Trophoblast cell (in vitro differentiated cells and primary cell): ENCODE measurements at regions not wholly inside any gene's neighbourhood (a gene's known extent, or its start where the extent isn't known, plus 50 kb on each side); places are given as distances from the start of the nearest gene placed in this dataset.

Experiments
- DNase-seq, 2 donors: peaks; one replicate each; pipeline ENCODE4 v3.0.0-alpha.2; 2016
- H2AFZ ChIP-seq: 2 replicates; pipeline ENCODE4 v1.6.1; 2013; ENCODE audit warnings: low read length, moderate library complexity, mild to moderate bottlenecking; ENCODE audit not compliant: insufficient read depth, poor library complexity
- H2AK5ac ChIP-seq: 2 replicates; pipeline ENCODE4 v1.6.1; 2013; ENCODE audit warnings: mild to moderate bottlenecking, low read length
- H2BK120ac ChIP-seq: 2 replicates; pipeline ENCODE4 v1.6.1; 2013; ENCODE audit warnings: low read length, mild to moderate bottlenecking, moderate library complexity; ENCODE audit not compliant: insufficient read depth, poor library complexity
- H2BK12ac ChIP-seq: 2 replicates; pipeline ENCODE4 v1.6.1; 2013; ENCODE audit warnings: mild to moderate bottlenecking, low read length, moderate library complexity
- H2BK5ac ChIP-seq: 2 replicates; pipeline ENCODE4 v1.6.1; 2013; ENCODE audit warnings: low read length, low read depth, moderate library complexity, mild to moderate bottlenecking; ENCODE audit not compliant: poor library complexity
- H3K14ac ChIP-seq: 2 replicates; pipeline ENCODE4 v1.6.1; 2013; ENCODE audit warnings: mild to moderate bottlenecking, low read length
- H3K18ac ChIP-seq: 2 replicates; pipeline ENCODE4 v1.6.1; 2013; ENCODE audit warnings: mild to moderate bottlenecking, low read length
- H3K23ac ChIP-seq: 2 replicates; pipeline ENCODE4 v1.6.1; 2013; ENCODE audit warnings: low read length
- H3K27ac ChIP-seq: 2 replicates; pipeline ENCODE4 v1.5.1; 2013; ENCODE audit warnings: low read depth, mild to moderate bottlenecking, inconsistent platforms, low read length, moderate library complexity
- H3K27me3 ChIP-seq: 2 replicates; pipeline ENCODE4 v1.6.1; 2013; ENCODE audit warnings: inconsistent platforms, mild to moderate bottlenecking, low read length, moderate library complexity; ENCODE audit not compliant: insufficient read depth
- H3K36me3 ChIP-seq, 2 experiments: 1 replicate in 1 of 2; 2 replicates in 1 of 2; pipeline ENCODE4 v1.6.1; 2013; ENCODE audit warnings: low read length in 2 of 2, mild to moderate bottlenecking in 2 of 2, moderate library complexity in 1 of 2; ENCODE audit not compliant: insufficient read depth in 2 of 2, control insufficient read depth in 1 of 2
- H3K4ac ChIP-seq: 2 replicates; pipeline ENCODE4 v1.6.1; 2013; ENCODE audit warnings: low read depth, mild to moderate bottlenecking, low read length, moderate library complexity
- H3K4me1 ChIP-seq, 2 experiments: 1 replicate in 1 of 2; 2 replicates in 1 of 2; pipeline ENCODE4 v1.6.1; 2013; ENCODE audit warnings: low read length in 2 of 2, mild to moderate bottlenecking in 2 of 2, moderate library complexity in 1 of 2; ENCODE audit not compliant: insufficient read depth in 2 of 2, control insufficient read depth in 1 of 2
- H3K4me2 ChIP-seq: 2 replicates; pipeline ENCODE4 v1.6.1; 2013; ENCODE audit warnings: inconsistent platforms, mild to moderate bottlenecking, low read length, moderate library complexity
- H3K4me3 ChIP-seq: 2 replicates; pipeline ENCODE4 v1.5.1; 2013; ENCODE audit warnings: mild to moderate bottlenecking, low read depth, low read length, inconsistent platforms
- H3K79me1 ChIP-seq: one replicate; pipeline ENCODE4 v1.6.1; 2013; ENCODE audit warnings: low read length
- H3K79me2 ChIP-seq: 2 replicates; pipeline ENCODE4 v1.6.1; 2013; ENCODE audit warnings: low read length, mild to moderate bottlenecking; ENCODE audit not compliant: control insufficient read depth, insufficient read depth, poor library complexity
- H3K9ac ChIP-seq: 2 replicates; pipeline ENCODE4 v1.6.1; 2013; ENCODE audit warnings: mild to moderate bottlenecking, low read length
- H3K9me3 ChIP-seq: 2 replicates; pipeline ENCODE4 v1.6.1; 2013; ENCODE audit warnings: low read depth, mild to moderate bottlenecking, control low read depth, inconsistent platforms, low read length; ENCODE audit not compliant: insufficient read depth
- H4K12ac ChIP-seq: 2 replicates; pipeline ENCODE4 v1.6.1; 2013; ENCODE audit warnings: low read depth, mild to moderate bottlenecking, low read length, moderate library complexity
- H4K8ac ChIP-seq: 2 replicates; pipeline ENCODE4 v1.6.1; 2013; ENCODE audit warnings: low read depth, mild to moderate bottlenecking, low read length, moderate library complexity
- H4K91ac ChIP-seq: one replicate; pipeline ENCODE4 v1.6.1; 2013; ENCODE audit warnings: low read depth, mild to moderate bottlenecking, low read length, moderate library complexity
- WGBS: extraction: QIAGEN DNeasy Blood & Tissue Kit; methylation state at CpG from one replicate; pipeline ENCODE4 v1.1.7; 2013; ENCODE audit warnings: missing lambda C conversion rate; ENCODE audit not compliant: insufficient read length, insufficient coverage; ENCODE audit errors: extremely low coverage; 5-methylcytosine and 5-hydroxymethylcytosine counted together

DNA sequence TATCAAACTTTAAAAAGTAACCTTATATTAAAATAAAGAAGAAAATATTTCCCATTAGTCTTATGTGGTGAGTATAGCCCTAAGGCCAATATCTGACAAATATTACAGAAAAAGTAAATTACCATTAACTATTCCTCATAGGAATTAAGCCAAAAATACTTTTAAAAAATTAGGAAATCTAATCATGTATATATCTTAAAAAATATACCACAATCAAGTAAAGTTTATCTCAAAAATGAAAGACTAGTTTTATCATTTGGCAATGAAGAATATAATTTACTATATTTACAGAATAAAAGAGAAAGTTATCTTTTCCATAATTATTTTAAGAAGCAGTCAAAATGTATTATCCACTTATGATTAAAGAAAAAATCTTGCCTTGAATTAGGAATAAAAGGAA is 458.8 kb upstream of the ZNF462 start:
- Histone ChIP-seq H3K4me2 (no peak overlapping the region), H3K36me3 (no peaks in the 10 kb centered on the region), H3K79me2 (no peaks in the 10 kb centered on the region), H3K14ac (no peak overlapping the region), H3K27ac (no peak overlapping the region), H3K27me3 (no peaks in the 10 kb centered on the region), H3K18ac (no peak overlapping the region), H2BK5ac (no peak overlapping the region), H2BK12ac (no peak overlapping the region), H3K4me1 (no peaks in the 10 kb centered on the region), H3K4me3 (no peak overlapping the region), H4K12ac (no peak overlapping the region), H4K8ac (no peak overlapping the region), H3K23ac (no peak overlapping the region), H4K91ac (no peak overlapping the region), H3K79me1 (peaks cover 13% of the 10 kb centered on the region), H2AK5ac (no peak overlapping the region), H2BK120ac (no peak overlapping the region), H2AFZ (no peak overlapping the region), H3K9me3 (no peaks in the 10 kb centered on the region), H3K4ac (no peak overlapping the region), H3K9ac (no peak overlapping the region)
- no peak for DNase-seq

DNA sequence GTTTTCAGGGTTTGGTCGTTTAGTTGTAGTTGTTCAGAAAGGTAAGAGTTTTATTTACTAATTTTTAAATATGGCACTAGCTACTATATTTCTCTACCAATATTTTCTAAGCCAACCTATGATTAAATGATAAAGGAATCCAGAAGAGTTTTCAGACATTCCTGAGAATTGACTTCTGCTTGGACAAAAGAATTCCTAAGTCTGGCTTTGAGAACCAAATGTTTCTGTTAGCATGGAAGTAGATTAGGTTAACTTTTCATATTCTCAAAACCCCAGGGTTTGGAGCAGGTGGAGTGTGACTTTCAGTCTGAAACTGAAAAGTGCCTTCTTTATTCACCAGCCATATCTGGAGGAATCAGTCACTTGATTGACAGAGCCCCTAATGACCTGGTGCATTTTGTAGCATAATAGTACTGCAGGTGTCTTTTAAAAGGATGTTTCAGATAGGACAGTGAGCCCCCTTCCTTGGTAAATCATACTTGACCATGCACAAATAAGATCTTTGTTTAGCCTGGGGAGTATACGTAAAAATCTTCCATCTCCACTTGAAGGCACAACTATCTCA is 457.0 kb upstream of the ZNF462 start:
- Histone ChIP-seq H2AK5ac (no peak overlapping the region), H2BK5ac (no peak overlapping the region), H4K12ac (no peak overlapping the region), H3K79me1 (peaks cover 13% of the 10 kb centered on the region), H3K4ac (no peak overlapping the region), H3K4me3 (no peak overlapping the region), H2BK120ac (no peak overlapping the region), H3K36me3 (no peaks in the 10 kb centered on the region), H2BK12ac (no peak overlapping the region), H3K4me1 (no peaks in the 10 kb centered on the region), H3K18ac (no peak overlapping the region), H3K14ac (no peak overlapping the region), H4K8ac (no peak overlapping the region), H3K23ac (no peak overlapping the region), H4K91ac (peak overlapping the region; percentile 24), H3K27ac (peak overlapping the region; percentile 51), H3K79me2 (no peaks in the 10 kb centered on the region), H3K9me3 (no peaks in the 10 kb centered on the region), H3K9ac (no peak overlapping the region), H3K27me3 (no peaks in the 10 kb centered on the region), H2AFZ (no peak overlapping the region), H3K4me2 (no peak overlapping the region)
- no CpG with 5 or more reads among the region's 2 CpGs for WGBS
- peak; percentile 2 to 59 for DNase-seq

DNA sequence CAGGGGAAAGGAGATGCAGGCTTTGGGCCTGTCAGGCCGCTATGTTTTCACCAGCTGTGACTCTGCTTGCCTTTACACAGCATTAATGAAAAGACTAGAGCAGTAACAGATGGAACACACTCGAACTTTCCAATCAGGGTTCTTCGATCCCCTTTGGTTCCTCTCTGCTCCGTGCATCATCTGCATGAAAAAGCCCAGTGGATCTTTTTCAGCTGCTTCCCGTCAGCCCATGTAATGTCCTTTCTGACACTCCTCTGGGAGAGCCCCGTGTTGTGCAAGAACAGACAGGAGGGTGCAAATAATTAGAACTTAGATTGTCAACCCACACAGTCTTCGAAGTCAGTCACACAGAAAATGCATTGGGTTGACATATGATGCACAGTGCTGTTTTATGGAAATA is 448.9 kb upstream of the ZNF462 start:
- Histone ChIP-seq H3K23ac (no peak overlapping the region), H3K18ac (no peak overlapping the region), H3K27ac (no peak overlapping the region), H2AFZ (no peak overlapping the region), H3K79me1 (peaks cover 8% of the 10 kb centered on the region), H3K4ac (no peak overlapping the region), H3K9me3 (no peaks in the 10 kb centered on the region), H4K8ac (no peak overlapping the region), H2BK120ac (no peak overlapping the region), H3K27me3 (no peaks in the 10 kb centered on the region), H2AK5ac (no peak overlapping the region), H3K9ac (no peak overlapping the region), H4K91ac (no peak overlapping the region), H2BK5ac (no peak overlapping the region), H4K12ac (no peak overlapping the region), H2BK12ac (peak overlapping the region; percentile 1), H3K79me2 (peaks cover 2% of the 10 kb centered on the region), H3K14ac (no peak overlapping the region), H3K36me3 (no peaks in the 10 kb centered on the region), H3K4me1 (no peaks in the 10 kb centered on the region), H3K4me2 (no peak overlapping the region), H3K4me3 (no peak overlapping the region)
- no peak for DNase-seq
- whole genome bisulfite sequencing = no CpG with 5 or more reads among the region's 7 CpGs

DNA sequence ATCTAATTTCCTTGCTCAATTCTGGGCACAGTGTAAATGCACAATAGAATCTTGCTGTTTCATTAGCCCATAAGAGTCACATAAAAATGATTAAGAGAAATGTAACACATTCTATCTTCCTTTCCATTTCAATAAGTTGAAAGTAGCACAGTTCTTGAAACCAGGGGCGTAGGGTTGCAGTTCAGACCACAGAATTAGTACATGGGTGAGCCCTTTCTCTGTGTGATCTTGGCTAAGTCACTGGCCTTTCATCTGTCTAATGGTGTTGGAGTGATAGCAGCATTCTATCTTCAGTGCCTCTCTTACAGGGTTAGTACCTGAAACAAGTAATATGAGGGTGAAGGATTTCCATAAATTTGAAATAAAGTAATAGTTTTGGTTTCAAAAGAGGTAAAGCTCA is 445.3 kb upstream of the ZNF462 start:
- no peak overlapping the region for H3K9ac ChIP-seq
- peak overlapping the region; percentile 67 for H2BK12ac ChIP-seq
- no peak overlapping the region for H3K23ac ChIP-seq
- H4K91ac ChIP-seq = peak overlapping the region; percentile 32
- peaks cover 6 to 11% of the 10 kb centered on the region in 2 experiments for H3K4me1 ChIP-seq
- H3K18ac ChIP-seq = no peak overlapping the region
- H3K27ac ChIP-seq = no peak overlapping the region
- H3K9me3 ChIP-seq = no peaks in the 10 kb centered on the region
- H3K27me3 ChIP-seq = no peaks in the 10 kb centered on the region
- no peak overlapping the region for H3K4me2 ChIP-seq
- H2BK120ac ChIP-seq = peak overlapping the region; percentile 21
- no peak overlapping the region for H3K4ac ChIP-seq
- H2AFZ ChIP-seq = no peak overlapping the region
- no peak for DNase-seq
- H2AK5ac ChIP-seq = no peak overlapping the region
- peaks cover 30% of the 10 kb centered on the region for H3K79me1 ChIP-seq
- H2BK5ac ChIP-seq = no peak overlapping the region
- peaks cover 3% of the 10 kb centered on the region for H3K79me2 ChIP-seq
- no peak overlapping the region for H4K8ac ChIP-seq
- H4K12ac ChIP-seq = no peak overlapping the region
- no CpG with 5 or more reads among the region's 1 CpG for WGBS
- peak overlapping the region; percentile 24 for H3K14ac ChIP-seq
- no peaks in the 10 kb centered on the region for H3K36me3 ChIP-seq
- H3K4me3 ChIP-seq = no peak overlapping the region
